Stomach (tissue), 8 donors: ENCODE measurements at regions not wholly inside any gene's neighbourhood (a gene's known extent, or its start where the extent isn't known, plus 50 kb on each side); places are given as distances from the start of the nearest gene placed in this dataset.

Source experiments
- DNase-seq, 2 donors: peaks; one replicate each; pipeline versions ENCODE4 v3.0.0 to v3.0.0-alpha.2; 2013 to 2019
- H3K27ac ChIP-seq, 5 donors: fragments of 200-600 bp in 4 of 5; sonication (generic) in 4 of 5; one replicate each; pipeline ENCODE4 v1.5.1; 2013 to 2019; ENCODE audit warnings: mild to moderate bottlenecking in 1 of 5, moderate library complexity in 1 of 5
- H3K27me3 ChIP-seq, 3 donors: fragments of 200-600 bp; sonication (generic); one replicate each; pipeline ENCODE4 v1.5.1; 2017 to 2019; ENCODE audit warnings: mixed run types in 1 of 3
- H3K36me3 ChIP-seq, 4 donors: fragments of 200-600 bp; sonication (generic); 1 replicate in 3 of 4; 2 replicates in 1 of 4; pipeline ENCODE4 v1.5.1; 2016 to 2019
- H3K4me1 ChIP-seq, 4 donors: fragments of 200-600 bp; sonication (generic); one replicate each; pipeline ENCODE4 v1.5.1; 2016 to 2019
- H3K4me3 ChIP-seq, 4 donors: fragments of 200-600 bp; sonication (generic) in 3 of 4; one replicate each; pipeline ENCODE4 v1.5.1; 2016 to 2019; ENCODE audit warnings: mild to moderate bottlenecking in 1 of 4
- H3K9me3 ChIP-seq, 4 donors: fragments of 200-600 bp; sonication (generic); one replicate each; pipeline ENCODE4 v1.5.1; 2016 to 2019
- CTCF ChIP-seq, 7 experiments: fragments of 450-650 bp in 4 of 7; fragments of 200-600 bp in 3 of 7; sonication (generic) in 3 of 7; IDR thresholded peaks; one replicate each; pipeline ENCODE4 v1.5.1; 2016 to 2019; ENCODE audit warnings: antibody characterized with exemption in 7 of 7, control low read depth in 2 of 7, mild to moderate bottlenecking in 1 of 7
- EP300 ChIP-seq: sonication (generic); formaldehyde crosslinking; IDR thresholded peaks from one replicate; pipeline ENCODE4 v1.6.1; 2017; ENCODE audit warnings: antibody characterized with exemption
- POLR2A ChIP-seq, 4 donors: fragments of 450-650 bp; IDR thresholded peaks; one replicate each; pipeline ENCODE4 v1.6.1; 2016; ENCODE audit warnings: antibody characterized with exemption in 4 of 4, control low read depth in 2 of 4, mild to moderate bottlenecking in 1 of 4, moderate library complexity in 1 of 4
- POLR2AphosphoS5 ChIP-seq, 3 donors: sonication (generic); formaldehyde crosslinking; IDR thresholded peaks; one replicate each; pipeline ENCODE4 v1.6.1; 2016; ENCODE audit warnings: antibody characterized with exemption in 3 of 3
- WGBS, 5 donors: extraction: QIAGEN DNeasy Blood & Tissue Kit in 3 of 5; methylation state at CpG; one replicate each; pipeline versions ENCODE4 v1.1.5 to v1.1.7; 2013 to 2018; 5-methylcytosine and 5-hydroxymethylcytosine counted together
- intact Hi-C: fragments of 100-400 bp; cut with DNase I; formaldehyde crosslinking; loops from one replicate; pipeline ENCODE4 v1.15.1; 2023; ENCODE audit warnings: low total_unique reads
- donor health status: healthy with polysubstance abuse.
- donor health status: Bipolar disorder and iron deficiency.
- donor health status: healthy.

GRCh38 chr14:52202151-52202550, 65.3 kb upstream of the PTGDR start:
- H3K4me1 ChIP-seq, result no peaks in the 10 kb centered on the region
- no peak overlapping the region for H3K4me3 ChIP-seq
- H3K27ac ChIP-seq, result no peak overlapping the region
- intact Hi-C loops, result no loop called here
- peaks cover 0 to under 1% (median 0%) of the 10 kb centered on the region in 4 donors for H3K9me3 ChIP-seq
- DNase-seq, result no peak
- no peak for TF ChIP-seq CTCF (IDR thresholded peaks at IDR 0.05)
- TF ChIP-seq POLR2AphosphoS5 (IDR thresholded peaks at IDR 0.05), result no peak
- no peak for TF ChIP-seq POLR2A (IDR thresholded peaks at IDR 0.05)
- TF ChIP-seq EP300, result no peak
- no peaks in the 10 kb centered on the region for H3K27me3 ChIP-seq
- no peaks in the 10 kb centered on the region for H3K36me3 ChIP-seq

- H3K27me3 ChIP-seq, result no peaks in the 10 kb centered on the region
- no peak overlapping the region for H3K4me3 ChIP-seq
- peaks cover 0 to 1% (median under 1%) of the 10 kb centered on the region in 4 donors for H3K9me3 ChIP-seq
- no peaks in the 10 kb centered on the region for H3K4me1 ChIP-seq
- H3K27ac ChIP-seq, result no peak overlapping the region
- 89 to 93% (median 90%) methylated on average over 4 of the region's 4 CpGs for WGBS, 5 donors
- no peak for DNase-seq
- intact Hi-C loops, result no loop called here
- TF ChIP-seq POLR2A (IDR thresholded peaks at IDR 0.05), result no peak
- no peak for TF ChIP-seq EP300
- TF ChIP-seq POLR2AphosphoS5 (IDR thresholded peaks at IDR 0.05), result no peak
- TF ChIP-seq CTCF (IDR thresholded peaks at IDR 0.05), result no peak
- H3K36me3 ChIP-seq, result no peaks in the 10 kb centered on the region
These were observed 77.1 kb upstream of the PTGDR start for GRCh38 chr14:52190337-52190931.

- H3K9me3 ChIP-seq, result no peaks in the 10 kb centered on the region
- TF ChIP-seq POLR2AphosphoS5 (IDR thresholded peaks at IDR 0.05) (no peak), CTCF (IDR thresholded peaks at IDR 0.05) (no peak), POLR2A (IDR thresholded peaks at IDR 0.05) (no peak), EP300 (no peak)
- intact Hi-C loops, result no loop called here
- H3K4me1 ChIP-seq, result no peaks in the 10 kb centered on the region
- DNase-seq, result no peak
- no peak overlapping the region for H3K4me3 ChIP-seq
- H3K27ac ChIP-seq, result no peak overlapping the region
- no peaks in the 10 kb centered on the region for H3K36me3 ChIP-seq
- H3K27me3 ChIP-seq, result no peaks in the 10 kb centered on the region
- 45 to 59% (median 52%) methylated on average over 4 of the region's 4 CpGs for WGBS, 5 donors
These were observed 78.2 kb upstream of the PTGDR start for GRCh38 chr14:52189325-52189724.

GRCh38 chr14:52188381-52188780, 79.1 kb upstream of the PTGDR start:
- DNase-seq, result no peak

More at GRCh38 chr14:52188381-52188780, 79.1 kb upstream of the PTGDR start:
- no peaks in the 10 kb centered on the region for H3K27me3 ChIP-seq
- H3K4me3 ChIP-seq, result no peak overlapping the region
- no peaks in the 10 kb centered on the region for H3K36me3 ChIP-seq
- intact Hi-C loops, result no loop called here
- H3K4me1 ChIP-seq, result no peaks in the 10 kb centered on the region
- no peak overlapping the region for H3K27ac ChIP-seq
- H3K9me3 ChIP-seq, result no peaks in the 10 kb centered on the region
- TF ChIP-seq POLR2A (IDR thresholded peaks at IDR 0.05), result no peak
- TF ChIP-seq CTCF (IDR thresholded peaks at IDR 0.05), result no peak
- no peak for TF ChIP-seq EP300
